HUES48 (cell line): ENCODE measurements at regions not wholly inside any gene's neighbourhood (a gene's known extent, or its start where the extent isn't known, plus 50 kb on each side); places are given as distances from the start of the nearest gene placed in this dataset.

Experiments
- H3K27ac ChIP-seq: one replicate; pipeline ENCODE4 v1.7.0; 2013; ENCODE audit warnings: low read depth, low read length, inconsistent platforms
- H3K27me3 ChIP-seq: 2 replicates; pipeline ENCODE4 v1.6.1; 2013; ENCODE audit warnings: mild to moderate bottlenecking, low read length; ENCODE audit not compliant: control insufficient read depth, insufficient read depth
- H3K36me3 ChIP-seq: 2 replicates; pipeline ENCODE4 v1.6.1; 2013; ENCODE audit warnings: low read length; ENCODE audit not compliant: control insufficient read depth, insufficient read depth
- H3K4me1 ChIP-seq: 2 replicates; pipeline ENCODE4 v1.6.1; 2013; ENCODE audit warnings: mild to moderate bottlenecking, low read length; ENCODE audit not compliant: control insufficient read depth, insufficient read depth
- H3K4me3 ChIP-seq: 2 replicates; pipeline ENCODE4 v1.5.1; 2013; ENCODE audit warnings: mild to moderate bottlenecking, low read depth, low read length
- H3K9ac ChIP-seq: 2 replicates; pipeline ENCODE4 v1.6.1; 2013; ENCODE audit warnings: mild to moderate bottlenecking, low read depth, low read length, moderate library complexity
- H3K9me3 ChIP-seq: 2 replicates; pipeline ENCODE4 v1.6.1; 2013; ENCODE audit warnings: low read length; ENCODE audit not compliant: control insufficient read depth, insufficient read depth

- no peaks in the 10 kb centered on the region for H3K27me3 ChIP-seq
- no peak overlapping the region for H3K9ac ChIP-seq
- H3K36me3 ChIP-seq, result no peaks in the 10 kb centered on the region
- 0 out of 2 replicates have a peak, but pooled peaks cover 3% of the 10 kb centered on the region for H3K9me3 ChIP-seq
- peaks cover 5% of the 10 kb centered on the region; the same call in 1 of the 2 replicates for H3K4me1 ChIP-seq
- no peak overlapping the region for H3K4me3 ChIP-seq
- no peak overlapping the region for H3K27ac ChIP-seq
These were observed 480.0 kb upstream of the SYT1 start for GRCh38 chr12:78384541-78384940.

- Histone ChIP-seq H3K27ac (no peak overlapping the region), H3K9ac (no peak overlapping the region), H3K4me1 (peaks cover 5% of the 10 kb centered on the region; the same call in 1 of the 2 replicates), H3K36me3 (no peaks in the 10 kb centered on the region), H3K27me3 (no peaks in the 10 kb centered on the region), H3K4me3 (no peak overlapping the region), H3K9me3 (no peaks in the 10 kb centered on the region)
These were observed 479.0 kb upstream of the SYT1 start for GRCh38 chr12:78385541-78385940.

GRCh38 chr12:78386871-78387270, 477.7 kb upstream of the SYT1 start:
- Histone ChIP-seq H3K4me3 (no peak overlapping the region), H3K36me3 (no peaks in the 10 kb centered on the region), H3K27me3 (no peaks in the 10 kb centered on the region), H3K4me1 (peaks cover 5% of the 10 kb centered on the region; the same call in 1 of the 2 replicates), H3K9ac (no peak overlapping the region), H3K27ac (no peak overlapping the region), H3K9me3 (no peaks in the 10 kb centered on the region)

GRCh38 chr12:78387721-78388120, 476.9 kb upstream of the SYT1 start:
- no peaks in the 10 kb centered on the region for H3K27me3 ChIP-seq
- H3K36me3 ChIP-seq, result no peaks in the 10 kb centered on the region
- H3K27ac ChIP-seq, result no peak overlapping the region
- no peak overlapping the region for H3K4me3 ChIP-seq
- peaks cover 5% of the 10 kb centered on the region; the same call in 1 of the 2 replicates for H3K4me1 ChIP-seq
- no peaks in the 10 kb centered on the region for H3K9me3 ChIP-seq
- no peak overlapping the region for H3K9ac ChIP-seq

GRCh38 chr12:78388461-78388860, 476.1 kb upstream of the SYT1 start:
- Histone ChIP-seq H3K27ac (no peak overlapping the region), H3K4me1 (peaks cover 2% of the 10 kb centered on the region; the same call in 1 of the 2 replicates), H3K9me3 (no peaks in the 10 kb centered on the region), H3K4me3 (no peak overlapping the region), H3K36me3 (no peaks in the 10 kb centered on the region), H3K9ac (no peak overlapping the region), H3K27me3 (no peaks in the 10 kb centered on the region)

- H3K27me3 ChIP-seq, result no peaks in the 10 kb centered on the region
- no peaks in the 10 kb centered on the region for H3K9me3 ChIP-seq
- H3K27ac ChIP-seq, result no peak overlapping the region
- H3K4me3 ChIP-seq, result no peak overlapping the region
- no peaks in the 10 kb centered on the region for H3K36me3 ChIP-seq
- H3K9ac ChIP-seq, result no peak overlapping the region
- no peaks in the 10 kb centered on the region; the same call in 1 of the 2 replicates for H3K4me1 ChIP-seq
These were observed 473.7 kb upstream of the SYT1 start for GRCh38 chr12:78390920-78391319.

- no peaks in the 10 kb centered on the region; the same call in 1 of the 2 replicates for H3K4me1 ChIP-seq
- no peak overlapping the region for H3K27ac ChIP-seq
- H3K9me3 ChIP-seq, result no peaks in the 10 kb centered on the region
- H3K9ac ChIP-seq, result no peak overlapping the region
- H3K36me3 ChIP-seq, result no peaks in the 10 kb centered on the region
- no peaks in the 10 kb centered on the region for H3K27me3 ChIP-seq
- no peak overlapping the region for H3K4me3 ChIP-seq
These were observed 471.7 kb upstream of the SYT1 start for GRCh38 chr12:78392918-78393317.

GRCh38 chr12:78395961-78396360, 468.6 kb upstream of the SYT1 start:
- Histone ChIP-seq H3K36me3 (no peaks in the 10 kb centered on the region), H3K4me1 (no peaks in the 10 kb centered on the region; the same call in 1 of the 2 replicates), H3K9ac (no peak overlapping the region), H3K9me3 (no peaks in the 10 kb centered on the region), H3K27ac (no peak overlapping the region), H3K27me3 (no peaks in the 10 kb centered on the region), H3K4me3 (no peak overlapping the region)

GRCh38 chr12:78396538-78396937, 468.0 kb upstream of the SYT1 start:
- Histone ChIP-seq H3K36me3 (no peaks in the 10 kb centered on the region), H3K27me3 (no peaks in the 10 kb centered on the region), H3K4me1 (no peaks in the 10 kb centered on the region; the same call in 1 of the 2 replicates), H3K4me3 (no peak overlapping the region), H3K9ac (no peak overlapping the region), H3K27ac (no peak overlapping the region), H3K9me3 (no peaks in the 10 kb centered on the region)

GRCh38 chr12:78398750-78399149, 465.8 kb upstream of the SYT1 start:
- Histone ChIP-seq H3K4me3 (no peak overlapping the region), H3K27me3 (no peaks in the 10 kb centered on the region), H3K9me3 (no peaks in the 10 kb centered on the region), H3K4me1 (peaks cover 21% of the 10 kb centered on the region), H3K9ac (no peak overlapping the region), H3K27ac (no peak overlapping the region), H3K36me3 (no peaks in the 10 kb centered on the region)

- no peaks in the 10 kb centered on the region for H3K27me3 ChIP-seq
- peaks cover 45% of the 10 kb centered on the region for H3K4me1 ChIP-seq
- H3K4me3 ChIP-seq, result no peak overlapping the region
- no peak overlapping the region for H3K9ac ChIP-seq
- H3K9me3 ChIP-seq, result no peaks in the 10 kb centered on the region
- no peaks in the 10 kb centered on the region for H3K36me3 ChIP-seq
- H3K27ac ChIP-seq, result no peak overlapping the region
These were observed 462.0 kb upstream of the SYT1 start for GRCh38 chr12:78402366-78403134.
